ENCODE measurements at regions not wholly inside any gene's neighbourhood (a gene's known extent, or its start where the extent isn't known, plus 50 kb on each side); places are given as distances from the start of the nearest gene placed in this dataset.

- intact Hi-C loops (cut with micrococcal nuclease) = no loop called here
- no peak for DNase-seq
- peaks cover 15% of the 10 kb centered on the region for H3K9me3 Mint-ChIP-seq
- H3K27ac Mint-ChIP-seq = no peak overlapping the region
- H3K36me3 Mint-ChIP-seq (ENCODE audit: low read depth) = no peaks in the 10 kb centered on the region
- H3K27me3 Mint-ChIP-seq = no peaks in the 10 kb centered on the region
- no peaks in the 10 kb centered on the region for H3K4me1 Mint-ChIP-seq
- H3K4me3 Mint-ChIP-seq = no peak overlapping the region
These were observed 210.1 kb downstream of the CDH9 start for GRCh38 chr5:26828294-26828693.

- H3K4me3 Mint-ChIP-seq = no peak overlapping the region
- no peaks in the 10 kb centered on the region for H3K36me3 Mint-ChIP-seq (ENCODE audit: low read depth)
- H3K4me1 Mint-ChIP-seq = no peaks in the 10 kb centered on the region
- no peak overlapping the region for H3K27ac Mint-ChIP-seq
- intact Hi-C loops (cut with micrococcal nuclease) = no loop called here
- no peaks in the 10 kb centered on the region for H3K27me3 Mint-ChIP-seq
- DNase-seq = no peak
- peaks cover 27% of the 10 kb centered on the region for H3K9me3 Mint-ChIP-seq
These were observed 225.2 kb downstream of the CDH9 start for GRCh38 chr5:26813235-26813634.

GRCh38 chr5:26812714-26813113, 225.7 kb downstream of the CDH9 start:
- Mint-ChIP-seq H3K27me3 (no peaks in the 10 kb centered on the region), H3K9me3 (peaks cover 31% of the 10 kb centered on the region), H3K36me3 (ENCODE audit: low read depth) (no peaks in the 10 kb centered on the region), H3K4me3 (no peak overlapping the region), H3K27ac (no peak overlapping the region), H3K4me1 (no peaks in the 10 kb centered on the region)
- intact Hi-C loops (cut with micrococcal nuclease) = no loop called here
- no peak for DNase-seq

- Mint-ChIP-seq H3K4me3 (no peak overlapping the region), H3K36me3 (ENCODE audit: low read depth) (no peaks in the 10 kb centered on the region), H3K4me1 (no peaks in the 10 kb centered on the region), H3K9me3 (peaks cover 3% of the 10 kb centered on the region), H3K27me3 (no peaks in the 10 kb centered on the region), H3K27ac (no peak overlapping the region)
- intact Hi-C loops (cut with micrococcal nuclease) = no loop called here
- no peak for DNase-seq
These were observed 230.9 kb downstream of the CDH9 start for GRCh38 chr5:26807231-26808199.

GRCh38 chr5:26805076-26805475, 233.3 kb downstream of the CDH9 start:
- Mint-ChIP-seq H3K9me3 (peaks cover 3% of the 10 kb centered on the region), H3K27ac (no peak overlapping the region), H3K4me3 (no peak overlapping the region), H3K27me3 (no peaks in the 10 kb centered on the region), H3K4me1 (no peaks in the 10 kb centered on the region), H3K36me3 (ENCODE audit: low read depth) (no peaks in the 10 kb centered on the region)
- intact Hi-C loops (cut with micrococcal nuclease) = no loop called here
- DNase-seq = no peak

- Mint-ChIP-seq H3K9me3 (peaks cover 2% of the 10 kb centered on the region), H3K36me3 (ENCODE audit: low read depth) (no peaks in the 10 kb centered on the region), H3K27ac (no peak overlapping the region), H3K4me1 (no peaks in the 10 kb centered on the region), H3K27me3 (no peaks in the 10 kb centered on the region), H3K4me3 (no peak overlapping the region)
- no peak for DNase-seq
- intact Hi-C loops (cut with micrococcal nuclease) = loop anchor here (1.0 kb wide), 1 partner anchor 8 kb away; no protein-coding TSS in a partner anchor
These were observed 235.4 kb downstream of the CDH9 start for GRCh38 chr5:26802944-26803343.

GRCh38 chr5:26791433-26791832, 247.0 kb downstream of the CDH9 start:
- no peaks in the 10 kb centered on the region for H3K27me3 Mint-ChIP-seq
- H3K36me3 Mint-ChIP-seq (ENCODE audit: low read depth) = no peaks in the 10 kb centered on the region
- H3K4me1 Mint-ChIP-seq = no peaks in the 10 kb centered on the region
- DNase-seq = no peak
- H3K4me3 Mint-ChIP-seq = no peak overlapping the region
- intact Hi-C loops (cut with micrococcal nuclease) = no loop called here
- H3K9me3 Mint-ChIP-seq = no peaks in the 10 kb centered on the region
- H3K27ac Mint-ChIP-seq = no peak overlapping the region

- Mint-ChIP-seq H3K27me3 (no peaks in the 10 kb centered on the region), H3K27ac (no peak overlapping the region), H3K4me1 (no peaks in the 10 kb centered on the region), H3K36me3 (ENCODE audit: low read depth) (no peaks in the 10 kb centered on the region), H3K4me3 (no peak overlapping the region), H3K9me3 (no peaks in the 10 kb centered on the region)
- intact Hi-C loops (cut with micrococcal nuclease) = no loop called here
- DNase-seq = no peak
These were observed 247.4 kb downstream of the CDH9 start for GRCh38 chr5:26791021-26791420.

- Mint-ChIP-seq H3K9me3 (peaks cover 5% of the 10 kb centered on the region), H3K4me1 (no peaks in the 10 kb centered on the region), H3K27ac (no peak overlapping the region), H3K36me3 (ENCODE audit: low read depth) (no peaks in the 10 kb centered on the region), H3K27me3 (no peaks in the 10 kb centered on the region), H3K4me3 (no peak overlapping the region)
- intact Hi-C loops (cut with micrococcal nuclease) = no loop called here
- no peak for DNase-seq
These were observed 275.2 kb downstream of the CDH9 start for GRCh38 chr5:26763215-26763614.

- Mint-ChIP-seq H3K9me3 (no peaks in the 10 kb centered on the region), H3K4me3 (no peak overlapping the region), H3K27ac (no peak overlapping the region), H3K4me1 (no peaks in the 10 kb centered on the region), H3K27me3 (no peaks in the 10 kb centered on the region), H3K36me3 (ENCODE audit: low read depth) (no peaks in the 10 kb centered on the region)
- intact Hi-C loops (cut with micrococcal nuclease) = no loop called here
- DNase-seq = no peak
These were observed 276.9 kb downstream of the CDH9 start for GRCh38 chr5:26761446-26761845.

- no peaks in the 10 kb centered on the region for H3K9me3 Mint-ChIP-seq
- intact Hi-C loops (cut with micrococcal nuclease) = no loop called here
- H3K4me3 Mint-ChIP-seq = no peak overlapping the region
- no peaks in the 10 kb centered on the region for H3K27me3 Mint-ChIP-seq
- H3K36me3 Mint-ChIP-seq (ENCODE audit: low read depth) = no peaks in the 10 kb centered on the region
- H3K4me1 Mint-ChIP-seq = no peaks in the 10 kb centered on the region
- DNase-seq = no peak
- no peak overlapping the region for H3K27ac Mint-ChIP-seq
These were observed 277.3 kb downstream of the CDH9 start for GRCh38 chr5:26761045-26761444.

- Mint-ChIP-seq H3K36me3 (ENCODE audit: low read depth) (no peaks in the 10 kb centered on the region), H3K4me1 (no peaks in the 10 kb centered on the region), H3K27ac (no peak overlapping the region), H3K9me3 (peaks cover 4% of the 10 kb centered on the region), H3K4me3 (no peak overlapping the region), H3K27me3 (no peaks in the 10 kb centered on the region)
- intact Hi-C loops (cut with micrococcal nuclease) = no loop called here
- no peak for DNase-seq
These were observed 280.4 kb downstream of the CDH9 start for GRCh38 chr5:26757941-26758340.

- no peak for DNase-seq
- no peaks in the 10 kb centered on the region for H3K27me3 Mint-ChIP-seq
- H3K4me3 Mint-ChIP-seq = no peak overlapping the region
- no peaks in the 10 kb centered on the region for H3K36me3 Mint-ChIP-seq (ENCODE audit: low read depth)
- H3K9me3 Mint-ChIP-seq = peaks cover 8% of the 10 kb centered on the region
- intact Hi-C loops (cut with micrococcal nuclease) = no loop called here
- no peak overlapping the region for H3K27ac Mint-ChIP-seq
- no peaks in the 10 kb centered on the region for H3K4me1 Mint-ChIP-seq
These were observed 288.6 kb downstream of the CDH9 start for GRCh38 chr5:26749829-26750228.

- intact Hi-C loops (cut with micrococcal nuclease) = no loop called here
- no peaks in the 10 kb centered on the region for H3K9me3 Mint-ChIP-seq
- no peaks in the 10 kb centered on the region for H3K4me1 Mint-ChIP-seq
- H3K4me3 Mint-ChIP-seq = no peak overlapping the region
- no peaks in the 10 kb centered on the region for H3K36me3 Mint-ChIP-seq (ENCODE audit: low read depth)
- H3K27ac Mint-ChIP-seq = no peak overlapping the region
- no peaks in the 10 kb centered on the region for H3K27me3 Mint-ChIP-seq
- DNase-seq = no peak
These were observed 298.2 kb downstream of the CDH9 start for GRCh38 chr5:26740182-26740581.
